HG03354 (cell line): ENCODE measurements at regions not wholly inside any gene's neighbourhood (a gene's known extent, or its start where the extent isn't known, plus 50 kb on each side); places are given as distances from the start of the nearest gene placed in this dataset.

ENCODE experiments used
- ATAC-seq: cut with Tn5 transposase; IDR thresholded peaks from one replicate; pipeline ENCODE4 v1.9.1; 2021; ENCODE audit warnings: mild to moderate bottlenecking; ENCODE audit not compliant: unreplicated experiment, poor library complexity, severe bottlenecking

DNA sequence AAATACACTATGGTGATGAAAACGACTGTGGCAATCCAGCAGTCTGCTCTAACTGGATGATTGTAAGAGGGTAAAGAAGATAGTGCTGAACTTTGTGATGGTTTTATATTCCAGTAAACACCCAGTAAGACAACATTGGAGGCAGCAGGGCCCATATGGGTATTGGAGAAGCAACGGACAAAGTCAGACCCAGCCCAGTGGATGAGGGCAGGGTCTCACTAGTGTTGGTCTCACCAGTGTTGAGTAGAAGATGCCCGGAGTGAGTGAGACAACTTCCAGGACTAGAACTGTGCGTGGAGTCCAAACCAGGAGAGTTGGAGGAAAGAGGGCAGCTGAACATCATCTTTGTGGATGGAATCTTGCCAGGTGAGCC lies 71.9 kb upstream of the CELF4 start:
- ATAC-seq, result no peak

DNA sequence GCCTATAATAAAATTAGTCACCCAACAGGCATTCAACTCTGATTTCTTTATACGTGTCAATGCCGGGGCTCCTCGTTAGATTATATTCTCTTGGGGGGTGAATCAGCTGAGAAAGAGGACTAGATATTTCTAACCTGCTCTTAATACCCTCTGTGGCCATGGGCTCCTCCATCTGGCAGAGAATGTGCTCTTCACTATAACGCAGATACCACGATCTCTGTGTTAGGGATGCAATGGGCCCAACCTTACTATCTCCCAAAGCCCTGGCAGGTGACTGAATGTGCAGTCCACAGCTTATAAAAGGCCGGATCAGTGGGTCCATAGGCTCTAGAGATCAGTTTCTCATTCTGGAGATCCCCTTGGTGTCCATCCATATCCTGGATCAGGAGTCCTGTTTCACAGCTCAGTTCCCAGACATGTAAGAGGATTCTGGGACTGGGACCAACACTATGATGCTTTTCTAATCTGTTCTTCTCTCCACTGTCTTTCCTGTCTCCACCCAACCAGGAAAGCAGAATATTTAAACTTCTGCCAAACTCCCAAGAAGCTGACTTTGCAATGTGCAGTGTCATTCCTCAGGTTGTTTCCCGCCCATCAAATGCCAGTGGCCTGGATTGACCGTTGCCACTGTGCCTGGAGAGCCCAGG lies 71.4 kb upstream of the CELF4 start:
- ATAC-seq, result no peak

DNA sequence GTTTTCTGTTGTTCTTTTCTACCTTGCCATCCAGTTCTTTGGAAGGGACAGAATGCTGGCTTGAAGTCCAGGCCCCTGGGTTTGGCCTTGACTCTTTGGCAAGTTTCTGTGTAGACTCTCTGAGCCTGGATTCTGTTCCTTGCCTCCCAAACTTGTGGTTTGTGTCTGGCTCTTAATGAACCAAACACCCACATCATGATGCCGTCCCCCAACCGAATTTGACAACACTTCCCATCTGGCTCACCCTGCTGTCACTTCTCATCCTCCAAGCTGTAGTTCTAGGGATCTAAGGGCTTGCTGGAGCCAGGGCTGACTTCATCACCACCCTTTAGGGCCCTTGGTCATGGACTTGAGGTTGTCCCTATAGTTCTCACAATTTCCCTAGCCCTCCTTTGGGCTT lies 68.9 kb upstream of the CELF4 start:
- no peak for ATAC-seq

DNA sequence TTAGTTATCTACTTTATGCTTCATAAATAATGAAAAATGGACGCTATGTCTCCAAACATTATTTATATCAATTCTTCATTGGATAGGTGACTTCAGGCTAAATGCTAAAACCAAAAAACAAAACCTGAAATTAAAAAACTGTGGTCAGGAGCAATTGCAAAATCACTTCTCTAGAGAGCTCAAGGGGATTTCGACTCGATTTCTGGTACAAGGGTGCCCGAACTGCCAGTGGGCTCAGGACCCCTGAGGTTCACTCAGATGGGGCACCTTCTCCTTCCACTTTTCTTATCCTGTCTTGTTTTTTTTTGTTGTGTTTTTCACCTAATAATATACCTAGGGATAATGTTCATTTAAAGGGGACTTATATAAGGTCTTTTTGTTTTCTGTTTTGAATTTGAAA lies 65.8 kb upstream of the CELF4 start:
- ATAC-seq, result no peak

GRCh38 chr18:37630334-37630733 lies 64.7 kb upstream of the CELF4 start:
- no peak for ATAC-seq

- ATAC-seq, result no peak
These were observed 63.0 kb upstream of the CELF4 start for GRCh38 chr18:37628470-37629220.

- no peak for ATAC-seq
These were observed 58.7 kb upstream of the CELF4 start for GRCh38 chr18:37624318-37624717.

- ATAC-seq, result no peak
These were observed 54.4 kb upstream of the CELF4 start for GRCh38 chr18:37619964-37620363.

- ATAC-seq, result no peak
These were observed 52.0 kb upstream of the CELF4 start for GRCh38 chr18:37617623-37618022.
